ENCODE measurements at regions not wholly inside any gene's neighbourhood (a gene's known extent, or its start where the extent isn't known, plus 50 kb on each side); places are given as distances from the start of the nearest gene placed in this dataset.

- Histone ChIP-seq H2AFZ (ENCODE audit: low read depth, low read length) (no peak overlapping the region), H3K36me3 (ENCODE audit: control insufficient read depth in 2 of 2, extremely low read depth in 1 of 2, insufficient read depth in 2 of 2, low read length in 2 of 2) (no peaks in the 10 kb centered on the region), H3K4me1 (ENCODE audit: control insufficient read depth, extremely low read depth, insufficient read depth, low read length) (no peaks in the 10 kb centered on the region), H3K79me2 (ENCODE audit: control insufficient read depth, insufficient read depth, low read length) (no peaks in the 10 kb centered on the region), H3K9me1 (replicated peaks; ENCODE audit: control insufficient read depth, extremely low read depth, insufficient read depth, low read length) (no peaks in the 10 kb centered on the region), H3K9ac (replicated peaks; ENCODE audit: extremely low read depth, insufficient read depth, low read length) (no peak overlapping the region), H3K9me3 (replicated peaks; ENCODE audit: control insufficient read depth, insufficient read depth, low read length) (no peaks in the 10 kb centered on the region), H3K27me3 (ENCODE audit: control insufficient read depth in 2 of 2, insufficient read depth in 2 of 2, low read length in 2 of 2) (no peaks in the 10 kb centered on the region), H3K27ac (ENCODE audit: insufficient read depth, low read depth, low read length) (no peak overlapping the region), H3K4me3 (replicated peaks in 1 of 3; ENCODE audit: insufficient read depth in 1 of 3, low read depth in 1 of 3, low read length in 3 of 3) (no peak overlapping the region), H3K4me2 (ENCODE audit: insufficient read depth, low read length) (no peak overlapping the region), H4K20me1 (replicated peaks; ENCODE audit: control insufficient read depth, extremely low read depth, insufficient read depth, low read length) (no peaks in the 10 kb centered on the region)
- no peak for TF ChIP-seq GATA2 (IDR thresholded peaks at IDR 0.05; ENCODE audit: insufficient read depth, insufficient read length, low read depth, low read length)
- intact Hi-C loops (cut with micrococcal nuclease): no loop called here
- DNase-seq (ENCODE audit: low read depth, low spot score) (no peak), FAIRE-seq (no peak)
- dilution Hi-C loops (cut with MboI; ENCODE audit: extremely low pct_ligation_motif_present, low sequenced_read_pairs): no loop called here
- no TSS peak for BruUV-seq (replicated peaks)
- POLR2A ChIA-PET: no interaction called here
- CTCF ChIA-PET: interaction anchor here (1.1 kb wide), 1 partner anchor 266 kb away, joined by 3 read pairs; no protein-coding TSS in a partner anchor
Measured at GRCh38 chr6:170097505-170098427, 193.1 kb downstream of the DLL1 start.

- ChIA-PET POLR2A (no interaction called here), CTCF (interaction anchor here (1.1 kb wide), 1 partner anchor 265 kb away, joined by 3 read pairs; no protein-coding TSS in a partner anchor)
- dilution Hi-C loops (cut with MboI; ENCODE audit: extremely low pct_ligation_motif_present, low sequenced_read_pairs) (no loop called here), intact Hi-C loops (cut with micrococcal nuclease) (no loop called here)
- Histone ChIP-seq H3K4me3 (replicated peaks in 1 of 3; ENCODE audit: insufficient read depth in 1 of 3, low read depth in 1 of 3, low read length in 3 of 3) (no peak overlapping the region), H4K20me1 (replicated peaks; ENCODE audit: control insufficient read depth, extremely low read depth, insufficient read depth, low read length) (no peaks in the 10 kb centered on the region), H3K36me3 (ENCODE audit: control insufficient read depth in 2 of 2, extremely low read depth in 1 of 2, insufficient read depth in 2 of 2, low read length in 2 of 2) (no peaks in the 10 kb centered on the region), H3K27me3 (ENCODE audit: control insufficient read depth in 2 of 2, insufficient read depth in 2 of 2, low read length in 2 of 2) (no peaks in the 10 kb centered on the region), H3K4me1 (ENCODE audit: control insufficient read depth, extremely low read depth, insufficient read depth, low read length) (no peaks in the 10 kb centered on the region), H3K27ac (ENCODE audit: insufficient read depth, low read depth, low read length) (no peak overlapping the region), H3K4me2 (ENCODE audit: insufficient read depth, low read length) (no peak overlapping the region), H3K79me2 (ENCODE audit: control insufficient read depth, insufficient read depth, low read length) (no peaks in the 10 kb centered on the region), H3K9ac (replicated peaks; ENCODE audit: extremely low read depth, insufficient read depth, low read length) (no peak overlapping the region), H2AFZ (ENCODE audit: low read depth, low read length) (no peak overlapping the region), H3K9me1 (replicated peaks; ENCODE audit: control insufficient read depth, extremely low read depth, insufficient read depth, low read length) (no peaks in the 10 kb centered on the region), H3K9me3 (replicated peaks; ENCODE audit: control insufficient read depth, insufficient read depth, low read length) (no peaks in the 10 kb centered on the region)
- TF ChIP-seq FOS (IDR thresholded peaks at IDR 0.05; ENCODE audit: borderline replicate concordance, insufficient read depth, low read length) (no peak), MYC (IDR thresholded peaks at IDR 0.05; ENCODE audit: low read depth, low read length) (no peak), CTCF (IDR thresholded peaks at IDR 0.05; ENCODE audit: extremely low read depth in 1 of 2, insufficient read depth in 1 of 2, low read depth in 1 of 2, low read length in 2 of 2) (no peak)
- no peak for FAIRE-seq
- no peak for DNase-seq (ENCODE audit: low read depth, low spot score)
- BruUV-seq (replicated peaks): no TSS peak
Measured at GRCh38 chr6:170096803-170097504, 193.9 kb downstream of the DLL1 start.
